ENCODE measurements at regions not wholly inside any gene's neighbourhood (a gene's known extent, or its start where the extent isn't known, plus 50 kb on each side); places are given as distances from the start of the nearest gene placed in this dataset.

GRCh38 chr3:72048873-72049272 is 263.9 kb upstream of the PROK2 start:
- DNase-seq (ENCODE audit: insufficient read length, low spot score) (no peak), FAIRE-seq (no peak)
- TF ChIP-seq POLR2A (IDR thresholded peaks at IDR 0.05; ENCODE audit: low read depth, low read length) (no peak), PAX5 (IDR thresholded peaks at IDR 0.05; ENCODE audit: insufficient read depth, low read length, severe bottlenecking) (no peak), SPI1 (IDR thresholded peaks at IDR 0.05; ENCODE audit: low read depth, low read length) (no peak), POU2F2 (IDR thresholded peaks at IDR 0.05; ENCODE audit: low read depth, low read length) (no peak), POLR2AphosphoS5 (IDR thresholded peaks at IDR 0.05; ENCODE audit: low read depth, low read length) (no peak), TAF1 (IDR thresholded peaks at IDR 0.05; ENCODE audit: low read depth, low read length) (no peak)

GRCh38 chr3:72047221-72047871 is 262.4 kb upstream of the PROK2 start:
- FAIRE-seq (no peak), DNase-seq (ENCODE audit: insufficient read length, low spot score) (no peak)
- TF ChIP-seq POU2F2 (IDR thresholded peaks at IDR 0.05; ENCODE audit: low read depth, low read length) (no peak), TAF1 (IDR thresholded peaks at IDR 0.05; ENCODE audit: low read depth, low read length) (no peak), SPI1 (IDR thresholded peaks at IDR 0.05; ENCODE audit: low read depth, low read length) (no peak), POLR2AphosphoS5 (IDR thresholded peaks at IDR 0.05; ENCODE audit: low read depth, low read length) (no peak), POLR2A (IDR thresholded peaks at IDR 0.05; ENCODE audit: low read depth, low read length) (no peak), PAX5 (IDR thresholded peaks at IDR 0.05; ENCODE audit: insufficient read depth, low read length, severe bottlenecking) (no peak)

- no peak for DNase-seq (ENCODE audit: insufficient read length, low spot score)
- TF ChIP-seq POLR2A (IDR thresholded peaks at IDR 0.05; ENCODE audit: low read depth, low read length): no peak
- TF ChIP-seq PAX5 (IDR thresholded peaks at IDR 0.05; ENCODE audit: insufficient read depth, low read length, severe bottlenecking): no peak
- no peak for TF ChIP-seq TAF1 (IDR thresholded peaks at IDR 0.05; ENCODE audit: low read depth, low read length)
- TF ChIP-seq POLR2AphosphoS5 (IDR thresholded peaks at IDR 0.05; ENCODE audit: low read depth, low read length): no peak
- no peak for TF ChIP-seq POU2F2 (IDR thresholded peaks at IDR 0.05; ENCODE audit: low read depth, low read length)
- no peak for TF ChIP-seq SPI1 (IDR thresholded peaks at IDR 0.05; ENCODE audit: low read depth, low read length)
- FAIRE-seq: no peak
These were observed 259.4 kb upstream of the PROK2 start for GRCh38 chr3:72044231-72044855.

GRCh38 chr3:72043204-72044133 is 258.5 kb upstream of the PROK2 start:
- DNase-seq (ENCODE audit: insufficient read length, low spot score): no peak
- FAIRE-seq: peak; percentile 86
- no peak for TF ChIP-seq TAF1 (IDR thresholded peaks at IDR 0.05; ENCODE audit: low read depth, low read length)
- TF ChIP-seq SPI1 (IDR thresholded peaks at IDR 0.05; ENCODE audit: low read depth, low read length): peak; percentile 72
- TF ChIP-seq PAX5 (IDR thresholded peaks at IDR 0.05; ENCODE audit: insufficient read depth, low read length, severe bottlenecking): no peak
- TF ChIP-seq POLR2AphosphoS5 (IDR thresholded peaks at IDR 0.05; ENCODE audit: low read depth, low read length): no peak
- no peak for TF ChIP-seq POLR2A (IDR thresholded peaks at IDR 0.05; ENCODE audit: low read depth, low read length)

- TF ChIP-seq POU2F2 (IDR thresholded peaks at IDR 0.05; ENCODE audit: low read depth, low read length) (no peak), POLR2AphosphoS5 (IDR thresholded peaks at IDR 0.05; ENCODE audit: low read depth, low read length) (no peak), POLR2A (IDR thresholded peaks at IDR 0.05; ENCODE audit: low read depth, low read length) (no peak), SPI1 (IDR thresholded peaks at IDR 0.05; ENCODE audit: low read depth, low read length) (no peak), PAX5 (IDR thresholded peaks at IDR 0.05; ENCODE audit: insufficient read depth, low read length, severe bottlenecking) (no peak), TAF1 (IDR thresholded peaks at IDR 0.05; ENCODE audit: low read depth, low read length) (no peak)
- no peak for FAIRE-seq
- DNase-seq (ENCODE audit: insufficient read length, low spot score): no peak
These were observed 257.7 kb upstream of the PROK2 start for GRCh38 chr3:72042397-72043203.

GRCh38 chr3:72041511-72041910 is 256.6 kb upstream of the PROK2 start:
- DNase-seq (ENCODE audit: insufficient read length, low spot score) (no peak), FAIRE-seq (no peak)
- TF ChIP-seq POU2F2 (IDR thresholded peaks at IDR 0.05; ENCODE audit: low read depth, low read length) (no peak), SPI1 (IDR thresholded peaks at IDR 0.05; ENCODE audit: low read depth, low read length) (no peak), POLR2A (IDR thresholded peaks at IDR 0.05; ENCODE audit: low read depth, low read length) (no peak), TAF1 (IDR thresholded peaks at IDR 0.05; ENCODE audit: low read depth, low read length) (no peak), POLR2AphosphoS5 (IDR thresholded peaks at IDR 0.05; ENCODE audit: low read depth, low read length) (no peak), PAX5 (IDR thresholded peaks at IDR 0.05; ENCODE audit: insufficient read depth, low read length, severe bottlenecking) (no peak)

- DNase-seq (ENCODE audit: insufficient read length, low spot score): no peak
- FAIRE-seq: no peak
- no peak for TF ChIP-seq SPI1 (IDR thresholded peaks at IDR 0.05; ENCODE audit: low read depth, low read length)
- no peak for TF ChIP-seq POLR2A (IDR thresholded peaks at IDR 0.05; ENCODE audit: low read depth, low read length)
- TF ChIP-seq PAX5 (IDR thresholded peaks at IDR 0.05; ENCODE audit: insufficient read depth, low read length, severe bottlenecking): no peak
- TF ChIP-seq POLR2AphosphoS5 (IDR thresholded peaks at IDR 0.05; ENCODE audit: low read depth, low read length): no peak
- TF ChIP-seq POU2F2 (IDR thresholded peaks at IDR 0.05; ENCODE audit: low read depth, low read length): no peak
- TF ChIP-seq TAF1 (IDR thresholded peaks at IDR 0.05; ENCODE audit: low read depth, low read length): no peak
These were observed 256.1 kb upstream of the PROK2 start for GRCh38 chr3:72041076-72041475.

- TF ChIP-seq SPI1 (IDR thresholded peaks at IDR 0.05; ENCODE audit: low read depth, low read length) (no peak), POU2F2 (IDR thresholded peaks at IDR 0.05; ENCODE audit: low read depth, low read length) (no peak), POLR2AphosphoS5 (IDR thresholded peaks at IDR 0.05; ENCODE audit: low read depth, low read length) (no peak), TAF1 (IDR thresholded peaks at IDR 0.05; ENCODE audit: low read depth, low read length) (no peak), PAX5 (IDR thresholded peaks at IDR 0.05; ENCODE audit: insufficient read depth, low read length, severe bottlenecking) (no peak), POLR2A (IDR thresholded peaks at IDR 0.05; ENCODE audit: low read depth, low read length) (no peak)
- DNase-seq (ENCODE audit: insufficient read length, low spot score) (no peak), FAIRE-seq (no peak)
These were observed 254.7 kb upstream of the PROK2 start for GRCh38 chr3:72039677-72040076.

Measured in GM12891 (cell line).